Activated T-helper 17 cell treated with anti-CD3 and anti-CD28 coated beads, Interleukin-2, amount 50 U/mL, for 72 hours (primary cell): ENCODE measurements at regions not wholly inside any gene's neighbourhood (a gene's known extent, or its start where the extent isn't known, plus 50 kb on each side); places are given as distances from the start of the nearest gene placed in this dataset.
"Not testable (repeated sequence)": the region's sequence is repeated elsewhere in the genome, so short reads cannot be mapped to it uniquely, and the experiment has no call there.

ENCODE experiments used
- ATAC-seq: fragments of 150-1000 bp; cut with Tn5 transposase; replicated peaks from 2 replicates; pipeline ENCODE4 v1.10.0; 2021; ENCODE audit warnings: mild to moderate bottlenecking, moderate library complexity
- H3K27ac Mint-ChIP-seq: one replicate; pipeline ENCODE4 v1.8.0; 2022; ENCODE audit warnings: mixed read lengths
- H3K27me3 Mint-ChIP-seq: one replicate; pipeline ENCODE4 v1.8.0; 2022; ENCODE audit warnings: mixed read lengths
- H3K36me3 Mint-ChIP-seq: one replicate; pipeline ENCODE4 v1.8.0; 2022; ENCODE audit warnings: low read depth, mild to moderate bottlenecking, mixed read lengths
- H3K4me1 Mint-ChIP-seq: one replicate; pipeline ENCODE4 v1.8.0; 2022; ENCODE audit warnings: mixed read lengths
- H3K4me3 Mint-ChIP-seq: one replicate; pipeline ENCODE4 v1.8.0; 2022; ENCODE audit warnings: mild to moderate bottlenecking, mixed read lengths
- H3K9me3 Mint-ChIP-seq: one replicate; pipeline ENCODE4 v1.8.0; 2022; ENCODE audit warnings: mixed read lengths

DNA sequence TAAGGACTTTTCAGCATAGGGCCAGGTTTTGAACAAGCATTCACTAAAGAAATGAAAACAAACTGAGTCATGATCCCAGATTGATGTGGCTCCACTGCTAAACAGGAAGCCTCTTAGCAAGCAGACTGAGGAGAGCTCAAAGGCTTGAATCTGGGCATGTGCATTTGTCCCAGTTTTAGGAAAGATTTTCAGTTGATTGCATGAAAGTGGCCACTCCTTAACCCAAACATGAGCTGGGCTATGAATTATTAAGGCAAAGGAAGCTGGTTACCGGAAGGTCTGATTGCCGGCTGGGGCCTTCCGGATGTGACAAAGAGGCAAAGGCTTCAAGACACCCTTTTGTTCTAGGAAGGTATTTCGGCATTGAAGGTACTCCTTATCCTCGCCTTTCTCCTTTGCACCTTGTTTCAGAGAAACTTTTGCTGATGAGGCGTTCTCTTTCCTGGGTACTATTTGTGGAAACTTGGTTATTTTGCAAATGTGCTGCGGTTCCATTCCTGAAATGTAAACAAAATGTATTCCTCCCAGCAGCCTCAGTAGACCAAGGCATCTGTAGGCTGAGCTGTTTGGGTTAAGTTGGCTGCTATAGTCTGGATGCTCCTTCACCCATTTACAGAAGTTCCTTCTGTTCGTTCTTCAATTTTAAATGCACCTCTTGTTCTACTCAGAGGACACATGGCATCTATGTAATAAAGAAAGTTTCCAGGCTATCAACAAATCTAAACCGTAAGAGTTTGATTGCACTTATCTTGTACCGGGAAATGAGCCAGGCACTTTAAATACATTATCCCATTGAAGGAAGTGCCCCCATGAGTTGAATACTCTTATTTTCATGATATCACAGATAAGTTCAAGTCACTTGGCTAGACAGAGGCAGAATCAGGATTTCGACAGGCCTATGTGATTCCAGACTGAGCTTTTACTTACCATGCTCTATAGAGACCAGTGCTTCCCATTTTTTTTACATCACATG, 115.6 kb upstream of the METAP2 start:
- H3K36me3 Mint-ChIP-seq = no peaks in the 10 kb centered on the region
- peaks cover 3% of the 10 kb centered on the region for H3K27me3 Mint-ChIP-seq
- no peaks in the 10 kb centered on the region for H3K4me1 Mint-ChIP-seq
- ATAC-seq = no peak
- H3K9me3 Mint-ChIP-seq = no peaks in the 10 kb centered on the region
- H3K4me3 Mint-ChIP-seq = no peak overlapping the region
- no peak overlapping the region for H3K27ac Mint-ChIP-seq

DNA sequence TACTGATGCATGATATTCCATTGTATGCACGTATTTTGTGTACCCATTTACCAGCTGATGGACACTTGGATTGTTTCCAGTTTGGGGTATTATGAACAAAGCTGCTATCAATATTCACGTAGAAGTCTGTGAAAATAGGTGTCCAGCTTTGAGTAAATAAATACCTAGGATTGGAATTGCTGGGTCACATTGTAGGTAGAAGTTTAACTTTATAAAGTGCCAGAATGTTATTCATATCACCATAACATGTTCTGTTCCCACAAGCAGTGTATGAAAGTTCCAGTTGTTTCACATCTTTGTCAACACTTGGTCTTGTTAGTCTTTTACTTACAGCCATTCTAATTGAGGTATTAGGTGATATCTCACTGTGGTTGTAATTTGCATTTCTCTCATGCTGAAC, 108.0 kb upstream of the METAP2 start:
- Mint-ChIP-seq H3K4me1 (no peaks in the 10 kb centered on the region), H3K9me3 (no peaks in the 10 kb centered on the region), H3K4me3 (no peak overlapping the region), H3K36me3 (no peaks in the 10 kb centered on the region), H3K27ac (no peak overlapping the region), H3K27me3 (peaks cover 6% of the 10 kb centered on the region)
- no peak for ATAC-seq

DNA sequence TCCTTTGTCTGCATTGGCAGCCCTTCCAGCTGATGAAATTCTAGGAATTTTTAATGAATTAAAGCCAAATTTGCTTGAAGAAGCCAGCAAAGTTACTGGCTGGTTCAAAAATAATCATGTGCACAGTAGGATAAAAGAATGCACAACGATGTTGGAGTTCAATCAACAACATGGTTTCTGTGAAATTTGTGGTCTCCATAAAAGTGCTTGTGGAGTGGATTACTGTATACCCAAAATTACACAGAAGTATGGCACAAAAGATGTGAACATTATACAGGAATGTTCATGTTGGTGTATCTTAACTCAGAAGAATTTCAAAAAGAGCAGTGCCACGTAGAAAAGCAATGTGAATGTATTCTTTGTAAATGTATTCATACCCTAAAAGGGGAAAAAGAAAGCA, 105.0 kb upstream of the METAP2 start:
- H3K27ac Mint-ChIP-seq = no peak overlapping the region
- H3K9me3 Mint-ChIP-seq = no peaks in the 10 kb centered on the region
- H3K4me1 Mint-ChIP-seq = no peaks in the 10 kb centered on the region
- H3K36me3 Mint-ChIP-seq = no peaks in the 10 kb centered on the region
- H3K4me3 Mint-ChIP-seq = no peak overlapping the region
- no peak for ATAC-seq
- peaks cover 7% of the 10 kb centered on the region for H3K27me3 Mint-ChIP-seq

DNA sequence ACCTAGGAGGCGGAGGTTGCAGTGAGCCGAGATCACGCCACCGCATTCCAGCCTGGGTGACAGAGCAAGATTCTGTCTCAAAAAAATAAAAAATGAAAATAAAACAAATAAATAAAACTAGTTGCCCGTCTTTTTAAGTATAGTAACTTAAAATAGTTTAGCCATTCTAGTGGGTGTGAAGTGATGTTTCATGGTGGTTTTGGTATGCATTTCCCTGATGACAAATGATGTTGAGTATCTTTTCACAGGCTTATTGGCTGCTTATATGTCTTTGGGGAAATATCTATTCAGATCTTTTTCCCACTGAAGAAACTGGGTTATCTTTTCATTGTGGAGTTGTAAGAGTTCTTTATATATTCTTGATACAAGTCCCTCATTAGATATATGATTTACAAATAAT, 102.4 kb upstream of the METAP2 start:
- no peaks in the 10 kb centered on the region for H3K9me3 Mint-ChIP-seq
- no peaks in the 10 kb centered on the region for H3K4me1 Mint-ChIP-seq
- H3K4me3 Mint-ChIP-seq = no peak overlapping the region
- ATAC-seq = no peak
- H3K36me3 Mint-ChIP-seq = no peaks in the 10 kb centered on the region
- H3K27me3 Mint-ChIP-seq = peaks cover 7% of the 10 kb centered on the region
- no peak overlapping the region for H3K27ac Mint-ChIP-seq

DNA sequence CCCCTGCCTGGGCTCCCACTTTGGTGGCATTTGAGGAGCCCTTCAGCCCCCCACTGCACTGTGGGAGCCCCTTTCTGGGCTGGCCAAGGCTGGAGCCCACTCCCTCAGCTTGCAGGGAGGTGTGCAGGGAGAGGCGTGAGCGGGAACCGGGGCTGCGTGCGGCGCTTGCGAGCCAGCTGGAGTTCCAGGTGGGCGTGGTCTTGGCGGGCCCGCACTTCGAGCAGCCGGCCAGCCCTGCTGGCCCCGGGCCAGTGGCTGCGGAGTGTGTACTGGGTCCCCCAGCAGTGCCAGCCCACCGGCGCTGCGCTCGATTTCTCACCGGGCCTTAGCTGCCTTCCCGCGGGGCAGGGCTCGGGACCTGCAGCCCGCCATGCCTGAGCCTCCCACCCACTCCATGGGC, 94.5 kb upstream of the METAP2 start:
- H3K27me3 Mint-ChIP-seq, H3K9me3 Mint-ChIP-seq, H3K4me1 Mint-ChIP-seq, ATAC-seq, H3K27ac Mint-ChIP-seq, H3K4me3 Mint-ChIP-seq, H3K36me3 Mint-ChIP-seq: not testable (repeated sequence)

DNA sequence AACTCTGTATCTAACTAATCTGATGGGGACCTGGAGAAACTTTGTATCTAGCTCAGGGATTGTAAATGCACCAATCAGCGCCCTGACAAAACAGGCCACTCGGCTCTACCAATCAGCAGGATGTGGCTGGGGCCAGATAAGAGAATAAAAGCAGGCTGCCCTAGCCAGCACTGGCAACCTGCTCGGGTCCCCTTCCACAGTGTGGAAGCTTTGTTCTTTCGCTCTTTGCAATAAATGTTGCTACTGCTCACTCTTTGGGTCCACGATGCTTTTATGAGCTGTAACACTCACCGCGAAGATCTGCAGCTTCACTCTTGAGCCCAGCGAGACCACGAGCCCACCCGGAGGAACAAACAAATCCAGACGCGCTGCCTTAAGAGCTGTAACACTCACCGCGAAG, 93.6 kb upstream of the METAP2 start:
- not testable (repeated sequence) for H3K27ac Mint-ChIP-seq, H3K36me3 Mint-ChIP-seq, H3K4me3 Mint-ChIP-seq, H3K27me3 Mint-ChIP-seq, H3K9me3 Mint-ChIP-seq, ATAC-seq, H3K4me1 Mint-ChIP-seq

DNA sequence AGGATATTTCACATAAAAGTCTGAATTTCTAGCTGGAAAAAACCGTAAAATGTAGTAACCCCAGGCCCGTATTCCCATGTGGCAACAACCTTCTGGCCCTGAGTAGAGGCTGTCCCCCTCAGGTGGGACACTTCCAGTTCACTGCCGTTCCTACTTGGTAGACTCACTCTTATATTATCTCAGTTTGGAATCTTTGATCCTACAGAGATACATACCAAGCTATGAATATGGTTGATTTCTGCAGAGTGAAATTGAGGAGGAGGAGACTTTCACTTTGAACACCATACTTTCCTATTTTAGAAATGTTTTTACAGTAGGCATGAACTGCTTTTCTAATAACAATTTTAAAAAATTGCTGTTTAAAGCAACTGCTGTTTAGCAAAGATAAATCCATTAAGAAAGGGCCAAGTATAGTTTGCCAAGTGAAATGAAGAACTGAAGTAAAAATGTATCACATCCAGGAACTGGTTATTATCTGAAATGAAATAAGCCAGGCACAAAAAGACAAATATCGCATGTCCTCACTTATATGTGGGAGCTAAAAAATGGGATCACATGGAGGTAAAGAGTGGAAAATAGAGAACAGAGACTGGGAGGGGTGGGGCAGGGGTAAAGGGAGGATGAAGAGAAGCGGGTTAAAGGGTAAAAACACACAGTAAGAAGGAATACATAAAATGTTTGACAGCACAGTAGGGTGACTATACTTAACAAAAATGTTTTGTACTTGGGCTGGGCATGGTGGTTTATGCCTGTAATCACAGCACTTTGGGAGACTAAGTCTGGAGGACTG, 92.8 kb upstream of the METAP2 start:
- peaks cover 3% of the 10 kb centered on the region for H3K27me3 Mint-ChIP-seq
- H3K4me3 Mint-ChIP-seq = no peak overlapping the region
- ATAC-seq = no peak
- no peaks in the 10 kb centered on the region for H3K9me3 Mint-ChIP-seq
- H3K36me3 Mint-ChIP-seq = no peaks in the 10 kb centered on the region
- no peak overlapping the region for H3K27ac Mint-ChIP-seq
- H3K4me1 Mint-ChIP-seq = no peaks in the 10 kb centered on the region

DNA sequence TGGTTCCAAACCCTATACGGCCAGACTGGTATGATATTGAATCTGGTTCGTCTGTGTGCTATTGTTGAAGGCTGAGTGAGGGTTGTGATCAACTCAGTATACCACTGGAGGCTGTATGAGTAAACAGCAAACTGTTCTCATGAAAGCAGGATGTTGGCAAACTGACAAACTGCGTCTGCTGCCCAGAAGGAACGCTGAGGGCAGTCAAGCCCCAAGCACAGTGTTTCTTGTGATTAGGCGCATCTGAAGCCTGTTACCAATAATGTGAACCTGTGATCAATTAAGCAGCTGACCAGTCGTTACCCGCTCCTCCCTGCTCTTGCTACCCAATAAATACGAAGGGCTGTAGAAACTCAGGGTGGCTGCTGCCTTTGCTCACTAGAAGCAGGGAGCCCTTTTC, 90.0 kb upstream of the METAP2 start:
- H3K4me3 Mint-ChIP-seq, H3K27me3 Mint-ChIP-seq, H3K9me3 Mint-ChIP-seq, H3K27ac Mint-ChIP-seq, H3K36me3 Mint-ChIP-seq, ATAC-seq, H3K4me1 Mint-ChIP-seq: not testable (repeated sequence)

DNA sequence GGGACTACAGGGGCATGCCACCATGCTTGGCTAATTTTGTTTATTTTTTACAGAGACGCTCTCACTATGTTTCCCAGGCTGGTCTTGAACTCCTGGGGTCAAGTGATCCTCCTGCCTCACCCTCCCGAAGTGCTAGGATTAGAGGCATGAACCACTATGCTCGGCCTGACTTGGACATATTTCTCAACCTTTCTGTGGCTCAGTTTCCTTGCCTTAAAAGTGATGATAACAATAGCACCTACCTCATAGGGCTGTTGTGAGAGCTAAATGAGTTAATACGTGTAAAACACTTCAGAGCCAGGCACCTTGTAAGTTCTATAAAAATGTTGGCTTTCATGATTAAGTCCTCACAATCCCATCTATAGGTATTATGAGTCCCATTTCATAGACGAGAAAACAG, 89.2 kb upstream of the METAP2 start:
- H3K27me3 Mint-ChIP-seq = peaks cover 3% of the 10 kb centered on the region
- ATAC-seq = no peak
- no peaks in the 10 kb centered on the region for H3K9me3 Mint-ChIP-seq
- H3K4me1 Mint-ChIP-seq = no peaks in the 10 kb centered on the region
- H3K27ac Mint-ChIP-seq = no peak overlapping the region
- no peaks in the 10 kb centered on the region for H3K36me3 Mint-ChIP-seq
- H3K4me3 Mint-ChIP-seq = no peak overlapping the region

DNA sequence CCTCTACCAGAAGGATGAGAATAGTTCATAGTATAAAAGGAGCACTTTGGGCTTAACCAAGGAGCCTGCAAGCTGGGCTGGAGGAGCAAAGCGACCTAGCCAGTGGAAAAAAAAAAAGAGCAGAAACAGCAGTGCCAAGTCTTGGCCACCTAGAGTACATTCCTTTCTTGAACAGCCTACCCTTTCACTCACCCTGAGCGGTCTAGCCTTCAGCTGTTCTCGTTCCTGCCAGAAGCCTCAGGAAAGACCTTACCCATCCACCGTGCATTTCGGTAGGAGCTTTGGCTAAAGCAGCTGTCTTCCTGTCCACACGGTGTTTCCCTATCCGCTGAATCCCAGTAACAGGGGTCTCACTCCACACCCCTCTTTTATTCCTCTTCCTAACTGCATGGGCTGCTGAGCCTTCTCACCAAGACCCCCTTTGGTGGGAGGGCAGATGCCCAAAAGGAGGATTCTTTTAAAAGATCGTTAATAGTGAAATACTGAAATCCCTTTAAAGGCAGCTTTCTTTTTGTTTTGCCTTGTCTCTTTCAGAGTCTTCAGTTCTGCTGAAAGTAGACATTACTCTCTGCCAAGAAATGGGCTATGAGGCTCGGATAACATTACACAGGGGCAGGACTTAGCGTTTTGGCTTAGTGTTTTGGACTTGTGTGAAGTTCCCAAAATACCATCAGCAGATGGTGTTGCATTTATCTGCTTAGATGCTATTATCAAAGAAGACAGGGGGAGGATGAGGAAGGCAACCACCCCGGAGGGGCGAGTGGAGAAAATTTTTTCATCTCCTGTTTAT, 88.5 kb upstream of the METAP2 start:
- Mint-ChIP-seq H3K27me3 (peaks cover 8% of the 10 kb centered on the region), H3K4me3 (no peak overlapping the region), H3K27ac (no peak overlapping the region), H3K36me3 (no peaks in the 10 kb centered on the region), H3K9me3 (no peaks in the 10 kb centered on the region), H3K4me1 (no peaks in the 10 kb centered on the region)
- no peak for ATAC-seq

DNA sequence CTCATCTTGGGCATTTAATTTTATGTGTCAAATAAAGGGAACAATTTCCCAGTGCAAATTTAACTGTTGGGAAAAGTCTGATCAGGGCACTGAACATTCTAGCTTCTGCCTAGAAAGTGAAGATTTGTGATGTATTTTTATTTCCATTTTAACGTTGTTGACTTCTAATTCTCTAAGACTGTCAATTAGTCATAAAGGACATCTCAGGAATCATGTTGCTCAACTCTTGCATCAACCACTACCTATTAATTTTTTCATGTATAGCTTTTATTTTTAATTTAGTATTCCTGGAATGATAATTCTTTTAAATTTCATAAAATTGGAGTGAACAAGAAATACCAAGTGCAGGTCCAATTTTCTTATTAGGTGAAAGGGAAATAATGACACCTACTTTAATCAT, 87.9 kb upstream of the METAP2 start:
- H3K9me3 Mint-ChIP-seq = no peaks in the 10 kb centered on the region
- H3K27ac Mint-ChIP-seq = no peak overlapping the region
- no peak for ATAC-seq
- H3K27me3 Mint-ChIP-seq = peaks cover 8% of the 10 kb centered on the region
- no peaks in the 10 kb centered on the region for H3K4me1 Mint-ChIP-seq
- H3K36me3 Mint-ChIP-seq = no peaks in the 10 kb centered on the region
- H3K4me3 Mint-ChIP-seq = no peak overlapping the region

DNA sequence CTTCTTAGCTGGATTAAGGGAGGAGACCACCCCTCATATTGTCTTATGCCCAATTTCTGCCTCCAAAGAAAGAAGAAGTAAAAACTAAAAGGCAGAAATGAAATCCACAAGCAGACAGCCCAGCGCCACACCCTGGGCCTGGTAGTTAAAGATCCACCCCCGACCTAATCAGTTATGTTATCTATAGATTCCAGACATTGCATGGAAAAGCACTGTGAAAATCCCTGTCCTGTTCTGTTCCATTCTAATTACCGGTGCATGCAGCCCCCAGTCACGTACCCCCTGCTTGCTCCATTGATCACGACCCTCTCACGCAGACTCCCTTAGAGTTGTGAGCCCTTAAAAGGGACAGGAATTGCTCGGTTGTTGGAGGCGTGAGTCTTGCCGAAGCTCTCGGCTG, 85.7 kb upstream of the METAP2 start:
- H3K27me3 Mint-ChIP-seq, ATAC-seq, H3K9me3 Mint-ChIP-seq, H3K4me3 Mint-ChIP-seq, H3K4me1 Mint-ChIP-seq, H3K36me3 Mint-ChIP-seq, H3K27ac Mint-ChIP-seq: not testable (repeated sequence)

DNA sequence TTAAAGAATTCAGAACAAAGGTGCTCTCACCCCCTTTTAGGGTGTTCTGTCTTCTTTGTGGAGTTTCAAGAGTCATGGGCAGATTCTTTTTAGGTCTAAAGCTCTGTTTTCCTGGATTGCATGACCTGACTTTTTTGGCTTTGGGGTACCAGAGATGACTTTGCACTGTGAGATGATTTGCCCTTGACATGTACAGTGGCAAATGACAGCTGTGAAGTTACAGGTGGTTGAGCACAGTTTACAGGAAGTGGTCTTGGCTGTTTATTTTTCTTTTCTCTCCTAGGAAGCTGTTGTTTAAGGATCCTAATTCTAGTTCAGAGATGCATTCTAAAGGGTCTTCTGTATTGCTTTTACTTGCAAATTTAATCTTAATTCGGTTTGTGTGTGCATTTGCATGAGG, 83.8 kb upstream of the METAP2 start:
- Mint-ChIP-seq H3K4me1 (no peaks in the 10 kb centered on the region), H3K36me3 (no peaks in the 10 kb centered on the region), H3K9me3 (no peaks in the 10 kb centered on the region), H3K27me3 (peaks cover 12% of the 10 kb centered on the region), H3K4me3 (no peak overlapping the region), H3K27ac (no peak overlapping the region)
- no peak for ATAC-seq

DNA sequence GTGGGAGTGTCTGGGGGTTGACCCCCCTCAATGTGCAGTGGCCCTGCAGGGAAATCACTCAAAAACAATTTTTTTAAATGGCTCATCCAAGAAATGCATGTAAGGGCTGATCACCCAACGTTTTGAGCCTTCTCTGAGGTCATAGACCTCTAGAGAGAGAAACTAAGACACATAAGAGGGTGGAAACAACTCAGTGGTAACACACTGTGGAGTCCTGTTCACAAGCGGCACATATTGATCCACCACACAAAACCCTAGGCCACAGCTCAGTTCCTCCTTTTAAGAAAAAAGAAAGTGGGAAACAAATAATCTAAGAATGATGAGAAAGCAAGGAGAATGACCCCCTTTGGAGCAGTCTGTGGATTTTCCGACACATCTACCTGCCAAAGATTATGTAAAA, 83.0 kb upstream of the METAP2 start:
- no peak overlapping the region for H3K27ac Mint-ChIP-seq
- H3K4me3 Mint-ChIP-seq = no peak overlapping the region
- no peak for ATAC-seq
- H3K9me3 Mint-ChIP-seq = no peaks in the 10 kb centered on the region
- H3K36me3 Mint-ChIP-seq = no peaks in the 10 kb centered on the region
- peaks cover 9% of the 10 kb centered on the region for H3K27me3 Mint-ChIP-seq
- no peaks in the 10 kb centered on the region for H3K4me1 Mint-ChIP-seq
